ENCODE measurements at regions not wholly inside any gene's neighbourhood (a gene's known extent, or its start where the extent isn't known, plus 50 kb on each side); places are given as distances from the start of the nearest gene placed in this dataset.

GRCh38 chr4:136643416-136643815 is 888.9 kb downstream of the PCDH18 start:
- TF ChIP-seq CTCF (conservative IDR thresholded peaks at IDR 0.05 in 1 of 2, IDR thresholded peaks at IDR 0.05 in 1 of 2; ENCODE audit: low read depth in 1 of 2, low read length in 2 of 2) (no peak), EZH2 (IDR thresholded peaks at IDR 0.05; ENCODE audit: low read length, missing control alignments) (no peak)

Data from fibroblast of lung (primary cell).